Ascending aorta (tissue), 2 donors: ENCODE measurements at regions not wholly inside any gene's neighbourhood (a gene's known extent, or its start where the extent isn't known, plus 50 kb on each side); places are given as distances from the start of the nearest gene placed in this dataset.

Source experiments
- DNase-seq, 2 donors: peaks; one replicate each; pipeline ENCODE4 v3.0.0-alpha.2; 2019; ENCODE audit warnings: low spot score in 2 of 2
- H3K27ac ChIP-seq, 2 donors: fragments of 200-600 bp; sonication (generic); one replicate each; pipeline ENCODE4 v1.5.1; 2016 to 2017; ENCODE audit warnings: mild to moderate bottlenecking in 1 of 2
- H3K27me3 ChIP-seq: fragments of 200-600 bp; sonication (generic); one replicate; pipeline ENCODE4 v1.5.1; 2017
- H3K36me3 ChIP-seq, 2 donors: fragments of 200-600 bp; sonication (generic); one replicate each; pipeline ENCODE4 v1.5.1; 2016
- H3K4me1 ChIP-seq, 2 donors: fragments of 200-600 bp; sonication (generic); one replicate each; pipeline ENCODE4 v1.5.1; 2016 to 2017; ENCODE audit warnings: mild to moderate bottlenecking in 1 of 2
- H3K4me3 ChIP-seq, 2 donors: fragments of 200-600 bp; sonication (generic); one replicate each; pipeline ENCODE4 v1.5.1; 2016 to 2017; ENCODE audit warnings: mild to moderate bottlenecking in 1 of 2
- H3K9me3 ChIP-seq, 2 donors: fragments of 200-600 bp; sonication (generic); one replicate each; pipeline ENCODE4 v1.5.1; 2016
- CTCF ChIP-seq, 3 experiments: fragments of 200-600 bp in 2 of 3; fragments of 450-650 bp in 1 of 3; sonication (generic) in 2 of 3; IDR thresholded peaks; one replicate each; pipeline ENCODE4 v1.5.1; 2016 to 2019; ENCODE audit warnings: antibody characterized with exemption in 3 of 3, mild to moderate bottlenecking in 1 of 3, moderate library complexity in 1 of 3
- intact Hi-C: fragments of 100-400 bp; cut with DNase I; formaldehyde crosslinking; loops from one replicate; pipeline ENCODE4 v1.15.1; 2023

GRCh38 chr2:120850551-120850950, 114.9 kb downstream of the GLI2 start:
- peaks cover 0 to 6% of the 10 kb centered on the region in 2 donors for H3K9me3 ChIP-seq
- TF ChIP-seq CTCF (IDR thresholded peaks at IDR 0.05), result no peak
- H3K4me1 ChIP-seq, result no peaks in the 10 kb centered on the region
- H3K36me3 ChIP-seq, result no peaks in the 10 kb centered on the region
- DNase-seq, result no peak
- intact Hi-C loops, result no loop called here
- no peaks in the 10 kb centered on the region for H3K27me3 ChIP-seq
- no peak overlapping the region for H3K27ac ChIP-seq
- H3K4me3 ChIP-seq, result no peak overlapping the region

- no peak for DNase-seq
- Histone ChIP-seq H3K27me3 (no peaks in the 10 kb centered on the region), H3K4me1 (peaks cover 0 to 4% of the 10 kb centered on the region in 2 donors), H3K4me3 (no peak overlapping the region), H3K36me3 (no peaks in the 10 kb centered on the region), H3K9me3 (peaks cover 0 to 6% of the 10 kb centered on the region in 2 donors), H3K27ac (no peak overlapping the region)
- no peak for TF ChIP-seq CTCF (IDR thresholded peaks at IDR 0.05)
- intact Hi-C loops, result no loop called here
Observed at GRCh38 chr2:120851116-120851773, 115.6 kb downstream of the GLI2 start.

- no peak overlapping the region for H3K27ac ChIP-seq
- no peak overlapping the region for H3K4me3 ChIP-seq
- peaks cover 0 to 4% of the 10 kb centered on the region in 2 donors for H3K4me1 ChIP-seq
- intact Hi-C loops, result no loop called here
- no peak for TF ChIP-seq CTCF (IDR thresholded peaks at IDR 0.05)
- H3K27me3 ChIP-seq, result no peaks in the 10 kb centered on the region
- H3K9me3 ChIP-seq, result peaks cover 0 to 6% of the 10 kb centered on the region in 2 donors
- no peak for DNase-seq
- H3K36me3 ChIP-seq, result no peaks in the 10 kb centered on the region
Observed at GRCh38 chr2:120852200-120852815, 116.6 kb downstream of the GLI2 start.

- peaks cover 0 to 6% of the 10 kb centered on the region in 2 donors for H3K9me3 ChIP-seq
- intact Hi-C loops, result no loop called here
- DNase-seq, result no peak
Observed at GRCh38 chr2:120853306-120854013, 117.8 kb downstream of the GLI2 start.

More at GRCh38 chr2:120853306-120854013, 117.8 kb downstream of the GLI2 start:
- Histone ChIP-seq H3K4me3 (no peak overlapping the region), H3K27me3 (no peaks in the 10 kb centered on the region), H3K27ac (no peak overlapping the region), H3K36me3 (no peaks in the 10 kb centered on the region), H3K4me1 (peaks cover 0 to 4% of the 10 kb centered on the region in 2 donors)
- TF ChIP-seq CTCF (IDR thresholded peaks at IDR 0.05), result no peak
